ENCODE measurements at regions not wholly inside any gene's neighbourhood (a gene's known extent, or its start where the extent isn't known, plus 50 kb on each side); places are given as distances from the start of the nearest gene placed in this dataset.
"Not testable (repeated sequence)": the region's sequence is repeated elsewhere in the genome, so short reads cannot be mapped to it uniquely, and the experiment has no call there.

DNA sequence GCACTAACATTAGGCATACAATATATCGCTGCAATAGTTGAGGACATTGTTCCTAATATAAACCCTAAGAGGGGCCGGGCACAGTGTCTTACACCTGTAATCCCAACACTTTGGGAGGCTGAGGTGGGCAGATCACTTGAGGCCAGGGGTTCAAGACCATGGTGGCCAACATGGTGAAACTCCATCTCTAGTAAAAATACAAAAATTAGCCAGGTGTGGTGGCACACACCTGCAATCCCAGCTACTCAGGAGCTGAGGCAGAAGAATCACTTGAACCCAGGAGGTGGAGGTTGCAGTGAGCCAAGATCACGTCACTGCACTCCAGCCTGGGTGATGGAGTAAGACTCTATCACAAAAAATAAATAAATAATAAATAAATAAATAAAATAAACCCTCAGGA is 310.9 kb downstream of the GOLGA6L6 start:
- intact Hi-C loops (cut with micrococcal nuclease); H3K27ac Mint-ChIP-seq; H3K27ac ChIP-seq (ENCODE audit: low read length in 2 of 2); H3K4me1 Mint-ChIP-seq; H3K9me3 ChIP-seq (ENCODE audit: control extremely low read depth in 1 of 3, control insufficient read depth in 2 of 3, insufficient read depth in 1 of 3, low read length in 2 of 3); H3K4me3 Mint-ChIP-seq; H3K36me3 ChIP-seq (replicated peaks in 1 of 2; ENCODE audit: control extremely low read depth in 1 of 2, control insufficient read depth in 1 of 2, extremely low read depth in 1 of 2, insufficient read depth in 2 of 2, low read length in 1 of 2); H3K27me3 Mint-ChIP-seq; POLR2A ChIA-PET; CTCF ChIA-PET; H4K20me1 ChIP-seq (ENCODE audit: control insufficient read depth, insufficient read depth, low read length, poor library complexity, severe bottlenecking); H3K27me3 ChIP-seq (replicated peaks in 1 of 4; ENCODE audit: control extremely low read depth in 1 of 4, control insufficient read depth in 3 of 4, insufficient read depth in 4 of 4, low read length in 3 of 4); H2AFZ ChIP-seq (ENCODE audit: insufficient read depth, low read depth, low read length, poor library complexity, severe bottlenecking); H3K4me3 ChIP-seq (ENCODE audit: control extremely low read depth in 1 of 5, extremely low read depth in 1 of 5, insufficient read depth in 1 of 5, low read depth in 2 of 5, low read length in 4 of 5); H3K4me1 ChIP-seq (ENCODE audit: control insufficient read depth in 2 of 2, insufficient read depth in 2 of 2, low read length in 2 of 2); DNase-seq; H3K79me2 ChIP-seq (ENCODE audit: control insufficient read depth, insufficient read depth, low read length); H3K9ac ChIP-seq (ENCODE audit: low read length); ATAC-seq (ENCODE audit: low read depth); H3K9me3 Mint-ChIP-seq (ENCODE audit: insufficient read depth); H3K4me2 ChIP-seq (replicated peaks; ENCODE audit: low read depth, low read length, poor library complexity, severe bottlenecking): not testable (repeated sequence)
- 81% methylated on average over 2 of the region's 3 CpGs for WGBS (ENCODE audit: insufficient coverage)

DNA sequence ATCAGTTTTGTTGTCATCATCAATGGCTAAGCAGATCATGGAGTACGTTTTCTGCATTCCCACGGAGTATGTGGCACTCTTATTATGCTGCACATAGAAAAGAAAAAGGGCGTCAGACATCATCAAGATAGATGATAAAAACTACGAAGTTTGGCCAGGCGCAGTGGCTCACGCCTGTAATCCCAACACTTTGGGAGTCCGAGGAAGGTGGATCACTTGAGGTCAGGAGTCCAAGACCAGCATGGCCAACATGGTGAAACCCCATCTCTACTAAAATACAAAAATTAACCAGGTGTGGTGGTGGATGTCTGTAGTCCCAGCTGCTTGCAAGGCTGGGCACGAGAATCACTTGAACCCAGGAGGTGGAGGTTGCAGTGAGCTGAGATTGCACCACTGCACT is 312.8 kb downstream of the GOLGA6L6 start:
- H3K4me3 Mint-ChIP-seq; H2AFZ ChIP-seq (ENCODE audit: insufficient read depth, low read depth, low read length, poor library complexity, severe bottlenecking); DNase-seq; H3K27ac Mint-ChIP-seq; intact Hi-C loops (cut with micrococcal nuclease); H3K4me1 Mint-ChIP-seq; H3K4me2 ChIP-seq (replicated peaks; ENCODE audit: low read depth, low read length, poor library complexity, severe bottlenecking); H3K9me3 Mint-ChIP-seq (ENCODE audit: insufficient read depth); H3K4me3 ChIP-seq (ENCODE audit: control extremely low read depth in 1 of 5, extremely low read depth in 1 of 5, insufficient read depth in 1 of 5, low read depth in 2 of 5, low read length in 4 of 5); ATAC-seq (ENCODE audit: low read depth); H3K27ac ChIP-seq (ENCODE audit: low read length in 2 of 2); POLR2A ChIA-PET; H3K27me3 Mint-ChIP-seq; CTCF ChIA-PET; H3K36me3 ChIP-seq (replicated peaks in 1 of 2; ENCODE audit: control extremely low read depth in 1 of 2, control insufficient read depth in 1 of 2, extremely low read depth in 1 of 2, insufficient read depth in 2 of 2, low read length in 1 of 2); H3K9ac ChIP-seq (ENCODE audit: low read length); H3K79me2 ChIP-seq (ENCODE audit: control insufficient read depth, insufficient read depth, low read length); H3K4me1 ChIP-seq (ENCODE audit: control insufficient read depth in 2 of 2, insufficient read depth in 2 of 2, low read length in 2 of 2); H3K27me3 ChIP-seq (replicated peaks in 1 of 4; ENCODE audit: control extremely low read depth in 1 of 4, control insufficient read depth in 3 of 4, insufficient read depth in 4 of 4, low read length in 3 of 4); H4K20me1 ChIP-seq (ENCODE audit: control insufficient read depth, insufficient read depth, low read length, poor library complexity, severe bottlenecking); H3K9me3 ChIP-seq (ENCODE audit: control extremely low read depth in 1 of 3, control insufficient read depth in 2 of 3, insufficient read depth in 1 of 3, low read length in 2 of 3): not testable (repeated sequence)
- 92% methylated on average over 8 of the region's 8 CpGs for WGBS (ENCODE audit: insufficient coverage)

DNA sequence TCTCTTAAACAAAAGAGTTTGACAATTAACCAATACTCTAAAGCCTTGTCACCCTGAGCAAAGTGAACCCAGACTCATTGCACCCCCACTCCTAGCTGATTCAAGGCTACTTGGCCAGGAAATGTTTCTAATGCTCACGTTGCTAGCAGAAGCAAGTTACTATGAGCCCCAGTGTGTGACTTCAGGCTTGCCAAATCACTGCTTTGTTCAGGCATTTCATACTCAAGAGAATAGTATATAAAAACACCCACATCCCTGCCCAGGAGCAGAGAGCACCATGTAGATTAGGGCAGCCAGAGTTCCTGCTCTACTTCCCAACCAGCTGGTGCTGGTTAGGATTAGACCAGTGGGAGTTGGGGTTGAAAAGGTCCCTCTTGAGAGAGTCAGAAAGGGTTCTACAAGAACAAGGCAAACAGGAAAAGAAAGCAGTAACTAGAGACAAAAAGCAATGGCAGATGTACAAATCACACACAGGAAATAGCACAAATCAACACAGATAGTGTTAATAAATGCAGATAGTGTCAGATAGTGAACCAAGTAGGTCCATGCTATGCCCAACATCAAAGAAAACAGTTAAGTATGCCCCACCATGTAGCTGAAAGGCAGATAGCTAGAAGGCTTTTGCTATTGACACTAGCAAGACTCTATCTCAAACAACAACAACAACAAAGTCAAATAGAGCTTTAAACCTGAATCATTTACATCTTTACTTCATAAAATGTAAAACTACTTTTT is 314.3 kb downstream of the GOLGA6L6 start:
- H3K27me3 ChIP-seq (replicated peaks in 1 of 4; ENCODE audit: control extremely low read depth in 1 of 4, control insufficient read depth in 3 of 4, insufficient read depth in 4 of 4, low read length in 3 of 4); H3K9me3 Mint-ChIP-seq (ENCODE audit: insufficient read depth); H3K4me3 ChIP-seq (ENCODE audit: control extremely low read depth in 1 of 5, extremely low read depth in 1 of 5, insufficient read depth in 1 of 5, low read depth in 2 of 5, low read length in 4 of 5); POLR2A ChIA-PET; H3K27ac ChIP-seq (ENCODE audit: low read length in 2 of 2); H3K27ac Mint-ChIP-seq; H3K27me3 Mint-ChIP-seq; H3K9me3 ChIP-seq (ENCODE audit: control extremely low read depth in 1 of 3, control insufficient read depth in 2 of 3, insufficient read depth in 1 of 3, low read length in 2 of 3); H3K79me2 ChIP-seq (ENCODE audit: control insufficient read depth, insufficient read depth, low read length); CTCF ChIA-PET; intact Hi-C loops (cut with micrococcal nuclease); H4K20me1 ChIP-seq (ENCODE audit: control insufficient read depth, insufficient read depth, low read length, poor library complexity, severe bottlenecking); H3K36me3 ChIP-seq (replicated peaks in 1 of 2; ENCODE audit: control extremely low read depth in 1 of 2, control insufficient read depth in 1 of 2, extremely low read depth in 1 of 2, insufficient read depth in 2 of 2, low read length in 1 of 2); H3K4me2 ChIP-seq (replicated peaks; ENCODE audit: low read depth, low read length, poor library complexity, severe bottlenecking); H2AFZ ChIP-seq (ENCODE audit: insufficient read depth, low read depth, low read length, poor library complexity, severe bottlenecking); H3K4me1 Mint-ChIP-seq; H3K4me3 Mint-ChIP-seq; H3K4me1 ChIP-seq (ENCODE audit: control insufficient read depth in 2 of 2, insufficient read depth in 2 of 2, low read length in 2 of 2); DNase-seq; H3K9ac ChIP-seq (ENCODE audit: low read length); ATAC-seq (ENCODE audit: low read depth): not testable (repeated sequence)
- WGBS (ENCODE audit: insufficient coverage), result 50% methylated on average over 1 of the region's 1 CpG

DNA sequence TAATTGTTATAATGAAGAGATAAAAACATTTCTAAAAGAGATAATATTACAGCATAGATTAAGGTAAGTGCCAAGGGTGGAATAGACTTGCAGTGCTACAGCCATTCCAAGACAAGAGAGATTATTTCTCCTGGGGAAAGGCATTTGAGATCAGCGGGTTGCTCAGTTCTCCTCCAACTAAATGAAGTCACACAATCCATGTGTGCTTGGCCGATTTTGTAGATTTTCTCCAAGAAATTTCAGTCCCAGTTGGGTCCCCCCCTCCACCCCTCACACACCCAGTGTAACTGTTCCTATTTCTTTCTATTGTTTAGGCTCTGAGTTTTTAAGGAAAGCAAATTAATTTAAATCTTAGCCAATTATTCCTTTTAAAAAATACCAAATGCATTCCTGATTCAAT is 315.1 kb downstream of the GOLGA6L6 start:
- H3K79me2 ChIP-seq (ENCODE audit: control insufficient read depth, insufficient read depth, low read length); H3K27ac Mint-ChIP-seq; CTCF ChIA-PET; ATAC-seq (ENCODE audit: low read depth); H2AFZ ChIP-seq (ENCODE audit: insufficient read depth, low read depth, low read length, poor library complexity, severe bottlenecking); H3K4me2 ChIP-seq (replicated peaks; ENCODE audit: low read depth, low read length, poor library complexity, severe bottlenecking); H3K4me3 ChIP-seq (ENCODE audit: control extremely low read depth in 1 of 5, extremely low read depth in 1 of 5, insufficient read depth in 1 of 5, low read depth in 2 of 5, low read length in 4 of 5); H3K4me1 ChIP-seq (ENCODE audit: control insufficient read depth in 2 of 2, insufficient read depth in 2 of 2, low read length in 2 of 2); H3K9me3 ChIP-seq (ENCODE audit: control extremely low read depth in 1 of 3, control insufficient read depth in 2 of 3, insufficient read depth in 1 of 3, low read length in 2 of 3); H3K4me3 Mint-ChIP-seq; H3K27ac ChIP-seq (ENCODE audit: low read length in 2 of 2); POLR2A ChIA-PET; H3K9ac ChIP-seq (ENCODE audit: low read length); H3K36me3 ChIP-seq (replicated peaks in 1 of 2; ENCODE audit: control extremely low read depth in 1 of 2, control insufficient read depth in 1 of 2, extremely low read depth in 1 of 2, insufficient read depth in 2 of 2, low read length in 1 of 2); H3K9me3 Mint-ChIP-seq (ENCODE audit: insufficient read depth); H4K20me1 ChIP-seq (ENCODE audit: control insufficient read depth, insufficient read depth, low read length, poor library complexity, severe bottlenecking); DNase-seq; H3K27me3 ChIP-seq (replicated peaks in 1 of 4; ENCODE audit: control extremely low read depth in 1 of 4, control insufficient read depth in 3 of 4, insufficient read depth in 4 of 4, low read length in 3 of 4); H3K27me3 Mint-ChIP-seq; H3K4me1 Mint-ChIP-seq; intact Hi-C loops (cut with micrococcal nuclease): not testable (repeated sequence)
- WGBS (ENCODE audit: insufficient coverage), result no CpG with 5 or more reads among the region's 2 CpGs
